ENCODE measurements at regions not wholly inside any gene's neighbourhood (a gene's known extent, or its start where the extent isn't known, plus 50 kb on each side); places are given as distances from the start of the nearest gene placed in this dataset.

GRCh38 chrX:67436867-67437266, 107.0 kb upstream of the AR start:
- ChIA-PET RAD21 (ENCODE audit: low non-redundant PET in 1 of 2, low total read pairs in 2 of 2, uncharacterized antibody in 2 of 2, unreplicated experiment in 2 of 2) (no interaction called here), POLR2A (no interaction called here)

More at GRCh38 chrX:67436867-67437266, 107.0 kb upstream of the AR start:
- no peak overlapping the region for H3K27ac ChIP-seq (ENCODE audit: low read depth, low read length)
- TF ChIP-seq EZH2phosphoT487 (IDR thresholded peaks at IDR 0.05; ENCODE audit: borderline replicate concordance) (no peak), ZFX (IDR thresholded peaks at IDR 0.05) (no peak), REST (IDR thresholded peaks at IDR 0.05; ENCODE audit: low read depth) (no peak), SRF (IDR thresholded peaks at IDR 0.05; ENCODE audit: low read depth) (no peak), SP1 (IDR thresholded peaks at IDR 0.05; ENCODE audit: low read depth) (no peak), EZH2 (IDR thresholded peaks at IDR 0.05) (no peak), ZBTB33 (IDR thresholded peaks at IDR 0.05; ENCODE audit: extremely low read depth, insufficient replicate concordance, low read length) (no peak)
- no peaks in the 10 kb centered on the region for H3K4me1 ChIP-seq (ENCODE audit: control insufficient read depth in 1 of 2, insufficient read depth in 2 of 2, low read length in 2 of 2)
- H3K79me2 ChIP-seq (ENCODE audit: insufficient read depth, low read length), result no peaks in the 10 kb centered on the region
- no peaks in the 10 kb centered on the region for H3K9me3 ChIP-seq (ENCODE audit: control insufficient read depth in 1 of 2, insufficient read depth in 1 of 2, low read depth in 1 of 2, low read length in 2 of 2)
- no peaks in the 10 kb centered on the region for H3K36me3 ChIP-seq (ENCODE audit: control insufficient read depth in 1 of 2, insufficient read depth in 2 of 2, low read length in 2 of 2)
- no peaks in the 10 kb centered on the region for H3K9me2 ChIP-seq (ENCODE audit: insufficient read depth)
- H3K4me3 ChIP-seq (replicated peaks in 1 of 2; ENCODE audit: low read depth in 1 of 2, low read length in 2 of 2), result no peak overlapping the region
- ATAC-seq (no peak), DNase-seq (ENCODE audit: low read depth, low spot score) (no peak)
- CTCF ChIA-PET, result no interaction called here
- no peak overlapping the region for H3K9ac ChIP-seq (ENCODE audit: low read length)
- H3K27me3 ChIP-seq (ENCODE audit: insufficient read depth, low read length), result no peaks in the 10 kb centered on the region
- H3K4me2 ChIP-seq (ENCODE audit: low read length), result no peak overlapping the region
- H4K20me1 ChIP-seq (ENCODE audit: insufficient read depth), result no peaks in the 10 kb centered on the region
- no peak overlapping the region for H2AFZ ChIP-seq (ENCODE audit: low read depth, low read length, poor library complexity, severe bottlenecking)
- BruUV-seq (replicated peaks), result no TSS peak
- intact Hi-C loops (cut with micrococcal nuclease), result no loop called here

Data from HCT116 (cell line).